ENCODE measurements at regions not wholly inside any gene's neighbourhood (a gene's known extent, or its start where the extent isn't known, plus 50 kb on each side); places are given as distances from the start of the nearest gene placed in this dataset.

DNA sequence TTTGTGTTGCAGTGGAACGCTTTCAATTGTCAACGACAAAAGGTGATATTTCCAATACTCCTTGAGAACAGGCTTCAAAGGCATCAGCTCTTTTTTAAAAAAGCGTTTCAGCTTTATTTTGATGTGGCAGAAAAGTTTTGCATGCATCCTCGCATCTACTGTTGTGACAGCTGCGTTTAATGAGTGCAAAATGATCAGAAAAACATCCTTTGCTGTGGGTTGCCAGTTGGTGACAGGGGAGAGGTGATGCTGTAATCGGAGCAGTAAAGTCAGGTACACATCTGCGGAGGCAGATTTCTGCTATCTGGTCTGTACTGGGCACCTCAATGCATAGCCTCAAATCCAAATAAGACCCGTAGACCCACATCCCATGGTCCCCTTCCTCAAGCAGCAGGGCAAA is 91.9 kb upstream of the POU3F3 start:
- no peak for TF ChIP-seq POLR2A (IDR thresholded peaks at IDR 0.05)
- TF ChIP-seq, protein P1, sequence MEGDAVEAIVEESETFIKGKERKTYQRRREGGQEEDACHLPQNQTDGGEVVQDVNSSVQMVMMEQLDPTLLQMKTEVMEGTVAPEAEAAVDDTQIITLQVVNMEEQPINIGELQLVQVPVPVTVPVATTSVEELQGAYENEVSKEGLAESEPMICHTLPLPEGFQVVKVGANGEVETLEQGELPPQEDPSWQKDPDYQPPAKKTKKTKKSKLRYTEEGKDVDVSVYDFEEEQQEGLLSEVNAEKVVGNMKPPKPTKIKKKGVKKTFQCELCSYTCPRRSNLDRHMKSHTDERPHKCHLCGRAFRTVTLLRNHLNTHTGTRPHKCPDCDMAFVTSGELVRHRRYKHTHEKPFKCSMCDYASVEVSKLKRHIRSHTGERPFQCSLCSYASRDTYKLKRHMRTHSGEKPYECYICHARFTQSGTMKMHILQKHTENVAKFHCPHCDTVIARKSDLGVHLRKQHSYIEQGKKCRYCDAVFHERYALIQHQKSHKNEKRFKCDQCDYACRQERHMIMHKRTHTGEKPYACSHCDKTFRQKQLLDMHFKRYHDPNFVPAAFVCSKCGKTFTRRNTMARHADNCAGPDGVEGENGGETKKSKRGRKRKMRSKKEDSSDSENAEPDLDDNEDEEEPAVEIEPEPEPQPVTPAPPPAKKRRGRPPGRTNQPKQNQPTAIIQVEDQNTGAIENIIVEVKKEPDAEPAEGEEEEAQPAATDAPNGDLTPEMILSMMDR (IDR thresholded peaks at IDR 0.05): no peak
